GM21529 (cell line): ENCODE measurements at regions not wholly inside any gene's neighbourhood (a gene's known extent, or its start where the extent isn't known, plus 50 kb on each side); places are given as distances from the start of the nearest gene placed in this dataset.
"Not testable (repeated sequence)": the region's sequence is repeated elsewhere in the genome, so short reads cannot be mapped to it uniquely, and the experiment has no call there.

Experiments used
- ATAC-seq: cut with Tn5 transposase; IDR thresholded peaks from one replicate; pipeline ENCODE4 v1.9.1; 2021; ENCODE audit not compliant: unreplicated experiment

GRCh38 chr1:65059930-65060538 lies 88.0 kb upstream of the AK4 start:
- ATAC-seq = peak; percentile 63

- ATAC-seq = no peak
These were observed 85.7 kb upstream of the AK4 start for GRCh38 chr1:65062339-65062738.

GRCh38 chr1:65063025-65063424 lies 85.0 kb upstream of the AK4 start:
- ATAC-seq = no peak

GRCh38 chr1:65064981-65065380 lies 83.0 kb upstream of the AK4 start:
- ATAC-seq = no peak

GRCh38 chr1:65065524-65066418 lies 82.2 kb upstream of the AK4 start:
- no peak for ATAC-seq

- ATAC-seq = peak; percentile 36
These were observed 81.6 kb upstream of the AK4 start for GRCh38 chr1:65066419-65066765.

GRCh38 chr1:65066766-65067490 lies 81.1 kb upstream of the AK4 start:
- peak; percentile 43 for ATAC-seq

GRCh38 chr1:65067491-65068201 lies 80.4 kb upstream of the AK4 start:
- ATAC-seq = peak; percentile 35

GRCh38 chr1:65068202-65069010 lies 79.6 kb upstream of the AK4 start:
- no peak for ATAC-seq

GRCh38 chr1:65069011-65069565 lies 78.9 kb upstream of the AK4 start:
- ATAC-seq = no peak

- ATAC-seq = no peak
These were observed 75.2 kb upstream of the AK4 start for GRCh38 chr1:65072845-65073244.

GRCh38 chr1:65075123-65075976 lies 72.7 kb upstream of the AK4 start:
- ATAC-seq = peak; percentile 82

- no peak for ATAC-seq
These were observed 70.6 kb upstream of the AK4 start for GRCh38 chr1:65077369-65077768.

- ATAC-seq = no peak
These were observed 68.1 kb upstream of the AK4 start for GRCh38 chr1:65079941-65080340.

- ATAC-seq = no peak
These were observed 65.5 kb upstream of the AK4 start for GRCh38 chr1:65082346-65083040.

GRCh38 chr1:65083263-65083896 lies 64.6 kb upstream of the AK4 start:
- peak; percentile 78 for ATAC-seq

GRCh38 chr1:65084066-65084465 lies 63.9 kb upstream of the AK4 start:
- no peak for ATAC-seq

- ATAC-seq = not testable (repeated sequence)
These were observed 60.5 kb upstream of the AK4 start for GRCh38 chr1:65087519-65087918.
